NOMO-1 treated with DMSO at 0.1 percent for 48 hours (cell line): ENCODE measurements at regions not wholly inside any gene's neighbourhood (a gene's known extent, or its start where the extent isn't known, plus 50 kb on each side); places are given as distances from the start of the nearest gene placed in this dataset.

Experiments used
- DNase-seq: peaks from one replicate; lab custom pipeline; 2025; ENCODE audit not compliant: unreplicated experiment; lab: John Stamatoyannopoulos, UW

DNA sequence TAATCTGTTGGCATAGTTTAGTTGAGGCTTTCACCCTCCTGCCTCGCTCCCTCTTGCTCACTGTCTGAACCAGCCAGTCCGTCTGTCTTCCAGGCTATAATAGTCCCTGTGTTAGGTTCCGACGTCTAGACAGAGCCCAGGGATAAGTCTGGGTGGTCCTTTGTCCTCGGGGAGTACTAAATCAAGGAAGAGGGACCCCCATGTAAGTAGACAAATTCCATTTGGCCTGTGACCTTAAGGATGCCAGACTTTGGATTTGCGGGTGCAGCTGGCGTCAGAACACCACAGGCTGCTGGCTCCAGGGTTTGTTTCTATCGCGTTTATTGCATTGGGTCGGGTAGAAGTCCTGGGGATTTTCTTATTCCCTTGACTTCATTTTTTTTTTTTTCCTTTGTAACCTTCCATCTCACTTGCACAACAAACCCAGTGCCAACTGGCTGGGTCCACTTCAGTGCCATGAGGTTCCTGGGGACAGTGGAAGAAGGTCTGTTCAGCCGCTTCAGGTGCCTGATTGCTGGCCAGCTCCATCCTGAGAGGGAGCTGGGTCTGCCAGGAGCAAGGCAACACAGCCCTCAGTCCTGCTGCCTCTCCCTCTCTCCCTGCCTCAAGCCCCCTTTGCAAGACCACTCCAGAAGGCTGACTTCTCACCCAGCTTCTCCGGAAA is 95.4 kb upstream of the KLHL25 start:
- DNase-seq: no peak

GRCh38 chr15:85890620-85890980 is 95.9 kb upstream of the KLHL25 start:
- DNase-seq: no peak

- DNase-seq: no peak
Observed at GRCh38 chr15:85891470-85891869, 96.7 kb upstream of the KLHL25 start.

DNA sequence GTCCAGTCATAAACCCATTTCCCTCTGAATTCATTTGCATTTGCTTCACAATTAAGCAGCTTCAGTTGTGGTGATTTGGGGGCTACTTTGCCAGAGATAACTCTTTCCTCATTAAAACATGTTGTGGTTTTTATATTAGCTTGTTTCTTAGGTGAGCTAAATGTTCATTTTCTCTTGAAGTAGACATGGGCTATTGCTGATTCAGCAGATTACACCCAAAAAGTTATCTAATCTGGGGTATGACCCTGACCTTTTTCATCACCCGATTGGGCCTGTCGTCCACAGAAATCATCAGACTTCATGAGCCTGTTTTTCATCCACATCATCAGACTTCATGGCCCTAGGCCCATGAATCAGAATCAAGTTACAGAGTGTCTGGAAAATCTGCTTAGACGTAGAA is 97.5 kb upstream of the KLHL25 start:
- no peak for DNase-seq

- no peak for DNase-seq
Observed at GRCh38 chr15:85897207-85897894, 102.6 kb upstream of the KLHL25 start.

DNA sequence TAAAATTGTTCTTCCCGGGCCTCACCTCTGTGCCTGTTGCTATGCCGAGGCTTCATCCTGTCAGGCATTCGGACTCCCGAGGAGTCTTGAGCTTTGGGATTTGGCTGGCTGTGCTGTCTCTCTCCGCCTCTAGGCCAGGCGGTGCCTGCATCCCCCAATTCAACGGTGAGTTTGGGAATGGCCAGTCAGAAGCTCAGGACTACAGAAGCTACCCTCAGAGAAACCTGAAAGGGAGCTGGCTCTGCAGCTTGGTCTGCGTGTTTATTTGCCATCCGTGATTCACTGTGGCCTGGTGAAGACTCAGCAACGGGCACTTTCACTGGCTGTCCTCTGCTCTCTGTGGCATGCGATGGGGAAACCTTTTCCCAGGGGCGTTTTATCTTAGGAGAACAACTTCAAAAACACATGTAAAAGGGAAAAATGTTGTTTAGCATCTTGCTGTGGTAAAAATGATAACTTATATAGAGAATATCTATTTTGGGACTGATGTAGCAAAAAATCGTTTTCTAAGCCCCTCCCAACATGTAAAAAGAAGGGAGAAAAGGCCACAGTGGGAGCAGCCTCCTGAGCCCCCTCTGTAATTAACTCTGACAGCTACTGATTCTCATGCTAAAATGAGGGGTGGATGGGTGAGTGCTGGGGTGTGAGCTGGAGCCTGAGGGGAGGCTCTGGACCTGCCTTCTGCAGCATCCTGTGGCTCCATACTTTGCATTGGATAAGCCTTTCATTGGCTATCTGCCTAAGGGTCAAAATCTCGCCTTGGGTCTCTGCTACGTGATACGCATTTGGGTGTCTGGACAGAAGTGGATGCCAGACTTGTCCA is 103.4 kb upstream of the KLHL25 start:
- DNase-seq: no peak

DNA sequence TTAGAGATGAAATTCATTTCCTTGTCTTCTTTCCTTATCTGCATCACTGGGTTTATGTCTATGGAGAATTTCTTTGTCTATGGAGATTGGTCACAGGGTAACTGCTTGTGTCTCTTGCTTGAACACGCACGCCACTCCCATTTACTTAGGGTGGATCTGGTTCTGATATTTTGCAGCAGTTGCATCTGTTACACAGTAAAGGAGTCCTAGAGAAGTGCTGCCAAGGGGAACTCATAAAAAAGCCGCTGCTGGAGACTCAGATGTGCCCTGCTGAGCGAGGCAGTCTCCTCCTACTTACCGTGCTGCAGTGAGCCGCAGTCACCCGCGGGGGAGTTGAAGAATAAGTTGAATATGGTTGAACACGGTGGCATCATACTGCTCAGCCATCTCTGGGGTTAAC is 105.2 kb upstream of the KLHL25 start:
- DNase-seq: no peak

DNA sequence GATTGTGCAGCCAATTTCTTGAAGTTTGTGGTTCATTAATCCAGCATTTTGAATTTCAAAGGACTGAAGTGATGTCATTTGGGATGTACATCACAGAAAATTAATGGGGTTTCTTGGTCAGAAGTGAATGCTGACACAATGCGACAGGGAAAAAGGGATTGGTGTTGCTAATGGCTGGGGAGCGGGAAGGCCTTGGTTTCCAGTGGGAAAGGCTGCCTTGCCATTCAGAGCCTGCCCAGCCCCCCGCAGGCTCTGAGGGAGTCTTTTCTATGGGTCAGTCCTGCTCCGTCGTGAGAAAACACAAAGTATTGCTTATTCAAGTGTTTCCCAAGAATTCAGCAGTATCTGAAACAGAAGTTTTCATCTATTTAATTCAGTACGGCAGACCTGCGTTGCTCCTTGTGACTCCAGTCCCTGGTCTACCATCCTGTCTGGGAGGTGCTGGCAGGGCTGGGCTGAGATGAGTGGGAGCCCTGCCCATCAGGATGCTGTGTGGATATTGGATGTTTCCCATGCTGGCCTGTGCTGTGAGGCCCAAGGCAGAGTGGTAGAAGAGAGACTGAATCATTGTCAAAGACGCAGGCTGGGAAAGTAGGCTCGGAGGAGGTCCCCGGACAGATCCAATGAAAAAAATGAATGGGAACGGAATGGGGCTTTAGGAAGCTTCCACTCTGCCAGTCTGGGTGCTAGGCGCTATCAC is 111.2 kb upstream of the KLHL25 start:
- DNase-seq: no peak

DNA sequence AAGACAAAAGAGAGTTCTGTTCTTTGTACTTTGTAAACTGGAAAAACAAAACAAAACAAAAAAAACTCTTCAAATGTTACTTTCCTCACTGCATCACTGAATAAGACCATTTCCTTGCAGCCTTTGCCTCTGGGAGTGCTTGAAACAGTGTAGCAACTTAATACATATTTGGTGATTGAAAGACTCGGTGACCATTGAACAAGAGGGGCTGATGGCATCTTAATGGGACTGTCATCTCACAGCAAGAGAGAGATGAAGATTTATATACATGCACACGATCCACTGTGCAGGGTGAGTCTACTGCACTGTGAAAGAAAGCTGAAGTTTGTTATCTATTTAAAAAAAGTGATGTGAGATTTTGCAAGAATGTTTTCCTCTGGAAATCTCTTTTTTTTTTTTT is 111.9 kb upstream of the KLHL25 start:
- DNase-seq: no peak

DNA sequence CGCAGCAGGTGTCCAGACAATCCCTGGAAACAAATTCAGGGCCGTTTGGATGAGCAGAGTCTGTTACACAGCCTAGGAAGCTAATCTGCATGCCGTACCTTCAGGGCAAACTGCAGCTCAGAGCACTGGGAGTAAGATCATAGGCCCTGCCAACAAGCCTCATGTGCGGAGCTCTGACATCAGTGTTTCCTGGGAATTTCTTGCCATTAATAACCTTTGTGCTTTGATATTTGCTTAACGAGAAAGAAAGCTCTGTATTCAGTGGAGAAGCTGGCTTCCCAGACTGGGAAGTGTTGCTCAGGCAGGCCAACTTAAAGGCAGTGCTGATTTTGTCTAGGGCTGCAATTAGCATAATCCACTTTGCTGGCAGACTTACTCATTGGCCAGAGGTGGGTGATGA is 116.1 kb upstream of the KLHL25 start:
- no peak for DNase-seq

DNA sequence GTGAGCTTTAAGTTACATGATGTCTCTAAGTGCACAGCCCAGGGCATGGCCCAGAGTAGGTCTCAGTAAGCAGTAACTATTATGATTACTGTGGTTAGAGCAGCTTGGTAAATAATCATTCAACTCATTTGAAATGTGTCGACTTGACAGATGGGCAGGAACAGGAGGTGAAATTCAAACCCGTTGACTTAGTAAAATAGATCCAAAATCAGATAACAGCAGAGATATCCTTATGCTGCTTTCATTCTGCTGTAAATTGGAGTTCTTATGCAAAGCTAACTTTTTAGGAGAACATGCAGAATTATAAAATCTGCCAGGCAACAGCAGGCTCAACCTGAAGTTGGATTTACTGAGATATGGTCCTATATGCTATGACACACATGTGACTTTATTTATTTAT is 118.7 kb upstream of the KLHL25 start:
- no peak for DNase-seq

- DNase-seq: no peak
Observed at GRCh38 chr15:85920956-85921355, 126.2 kb upstream of the KLHL25 start.

DNA sequence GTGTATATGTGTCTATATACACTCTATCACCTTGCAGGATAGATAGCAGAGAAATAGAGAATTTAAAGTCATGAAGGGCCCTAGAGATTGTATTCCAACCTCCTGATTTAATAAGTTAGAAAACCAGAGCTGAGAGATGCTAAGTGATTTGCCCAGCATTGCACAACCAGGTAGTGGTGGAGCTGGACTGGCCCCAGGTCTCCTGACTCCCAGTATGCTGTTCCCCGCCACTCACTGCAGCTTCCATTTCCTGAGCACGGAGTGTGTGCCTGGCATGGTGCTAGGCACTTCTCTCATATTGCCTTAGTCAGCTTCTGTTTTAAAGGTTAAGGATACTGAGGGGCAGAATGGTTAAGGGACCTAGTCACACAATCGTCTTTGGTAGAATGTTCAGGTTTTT is 129.4 kb upstream of the KLHL25 start:
- DNase-seq: no peak

- DNase-seq: no peak
Observed at GRCh38 chr15:85925649-85926237, 131.0 kb upstream of the KLHL25 start.

- DNase-seq: no peak
Observed at GRCh38 chr15:85926834-85927233, 132.1 kb upstream of the KLHL25 start.

GRCh38 chr15:85927931-85928537 is 133.3 kb upstream of the KLHL25 start:
- no peak for DNase-seq

- DNase-seq: no peak
Observed at GRCh38 chr15:85929786-85930185, 135.1 kb upstream of the KLHL25 start.

DNA sequence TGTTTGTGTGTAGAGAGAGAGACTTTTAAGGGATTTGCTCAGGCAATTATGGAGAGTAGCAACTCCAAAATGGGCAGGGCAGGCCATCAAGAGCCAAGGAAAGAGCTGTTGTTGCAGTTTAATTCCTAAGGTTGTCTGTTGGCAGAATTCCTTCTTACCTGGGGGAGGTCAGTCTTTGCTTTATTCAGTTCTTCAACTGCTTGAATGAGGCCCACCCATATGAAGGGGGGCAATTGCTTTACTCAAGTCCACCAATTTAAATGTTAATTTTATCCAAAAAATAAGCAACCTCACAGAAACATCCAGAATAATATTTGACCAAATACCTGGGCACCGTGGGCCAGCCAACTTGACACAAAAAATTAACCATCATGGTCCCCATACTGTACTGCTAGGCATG is 137.7 kb upstream of the KLHL25 start:
- no peak for DNase-seq

GRCh38 chr15:85934691-85935090 is 140.0 kb upstream of the KLHL25 start:
- no peak for DNase-seq

DNA sequence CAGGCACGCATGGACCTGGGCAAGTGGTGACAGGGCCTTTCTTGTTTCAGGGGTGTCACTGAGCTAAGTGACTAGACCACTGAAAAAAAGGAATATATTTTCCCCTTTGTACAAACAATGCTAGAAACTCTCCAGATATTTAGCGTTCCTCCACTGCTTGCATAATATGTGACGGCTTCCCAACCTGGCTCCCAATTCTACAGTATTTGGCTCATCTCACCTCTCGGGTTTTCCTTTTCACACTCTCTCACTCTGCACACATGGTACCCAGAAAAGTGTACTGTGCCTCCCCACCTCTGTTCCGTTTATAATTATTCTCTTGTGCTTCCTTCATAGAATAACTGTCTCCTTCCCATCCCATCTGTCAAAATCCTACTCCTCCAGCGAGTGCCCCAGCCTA is 140.5 kb upstream of the KLHL25 start:
- no peak for DNase-seq

DNA sequence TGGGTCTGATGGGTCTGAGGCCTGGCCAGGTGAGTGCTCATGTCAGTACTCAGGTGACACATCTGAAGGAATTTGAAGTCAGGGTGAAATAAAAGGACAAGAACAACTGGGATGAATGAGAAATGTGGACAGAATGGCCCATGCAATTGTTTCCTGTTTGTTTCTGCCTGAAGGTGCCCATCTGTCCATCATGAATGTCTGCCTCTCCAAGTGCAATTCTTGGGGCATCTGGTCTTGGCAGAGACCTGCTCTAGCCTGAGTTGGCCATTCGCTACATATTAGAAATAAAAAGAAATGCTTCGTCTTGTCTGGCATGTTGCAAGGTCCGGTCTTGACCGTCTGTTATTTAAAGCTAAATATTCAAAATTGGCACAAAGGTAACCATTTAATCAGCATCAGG is 142.0 kb upstream of the AGBL1 start:
- no peak for DNase-seq
